CD8-positive, alpha-beta memory T cell (primary cell): ENCODE measurements at regions not wholly inside any gene's neighbourhood (a gene's known extent, or its start where the extent isn't known, plus 50 kb on each side); places are given as distances from the start of the nearest gene placed in this dataset.
"Not testable (repeated sequence)": the region's sequence is repeated elsewhere in the genome, so short reads cannot be mapped to it uniquely, and the experiment has no call there.

Experiments
- CTCF ChIA-PET: fragments of 350-600 bp; sonication (Branson Sonifier 250); formaldehyde crosslinking; loops from one replicate; lab custom pipeline; 2021; ENCODE audit warnings: antibody characterized with exemption; lab: Charles Lee
- POLR2A ChIA-PET: fragments of 350-600 bp; sonication (Branson Sonifier 250); formaldehyde crosslinking; loops from one replicate; lab custom pipeline; 2021; ENCODE audit warnings: antibody characterized with exemption; lab: Charles Lee
- DNase-seq, 5 donors: peaks; one replicate each; pipeline versions ENCODE4 v3.0.0 to v3.0.0-alpha.2; 2020 to 2022; ENCODE audit warnings: mixed read lengths in 1 of 5
- H3K27ac ChIP-seq: one replicate; pipeline ENCODE4 v1.7.0; 2013; ENCODE audit warnings: low read depth, mild to moderate bottlenecking, low read length, moderate library complexity
- H3K27me3 ChIP-seq: 2 replicates; pipeline ENCODE4 v1.7.0; 2013; ENCODE audit warnings: low read length, mild to moderate bottlenecking; ENCODE audit not compliant: insufficient read depth, poor library complexity, severe bottlenecking
- H3K36me3 ChIP-seq: 2 replicates; pipeline ENCODE4 v1.7.0; 2013; ENCODE audit warnings: mild to moderate bottlenecking, low read length, moderate library complexity; ENCODE audit not compliant: insufficient read depth
- H3K4me1 ChIP-seq: 2 replicates; pipeline ENCODE4 v1.7.0; 2013; ENCODE audit warnings: mild to moderate bottlenecking, low read length, moderate library complexity; ENCODE audit not compliant: insufficient read depth
- H3K4me3 ChIP-seq: 2 replicates; pipeline ENCODE4 v1.7.0; 2013; ENCODE audit warnings: mild to moderate bottlenecking, low read length
- H3K9me3 ChIP-seq: 2 replicates; pipeline ENCODE4 v1.7.0; 2013; ENCODE audit warnings: mild to moderate bottlenecking, low read length
- H3K27ac Mint-ChIP-seq, 8 donors: one replicate each; pipeline ENCODE4 v1.8.0; 2020 to 2021; ENCODE audit warnings: mixed read lengths in 8 of 8, mild to moderate bottlenecking in 6 of 8, inconsistent platforms in 3 of 8, moderate library complexity in 3 of 8
- H3K27me3 Mint-ChIP-seq, 2 donors: one replicate each; pipeline ENCODE4 v1.8.0; 2020 to 2021; ENCODE audit warnings: mixed read lengths in 2 of 2, mild to moderate bottlenecking in 1 of 2, moderate library complexity in 1 of 2
- H3K36me3 Mint-ChIP-seq, 3 donors: one replicate each; pipeline ENCODE4 v1.8.0; 2020 to 2021; ENCODE audit warnings: mixed read lengths in 3 of 3, inconsistent platforms in 1 of 3, mild to moderate bottlenecking in 1 of 3
- H3K4me1 Mint-ChIP-seq, 3 donors: one replicate each; pipeline ENCODE4 v1.8.0; 2020 to 2021; ENCODE audit warnings: mixed read lengths in 3 of 3, inconsistent platforms in 1 of 3, mild to moderate bottlenecking in 1 of 3
- H3K4me3 Mint-ChIP-seq, 7 donors: one replicate each; pipeline ENCODE4 v1.8.0; 2020 to 2021; ENCODE audit warnings: mixed read lengths in 7 of 7, mild to moderate bottlenecking in 6 of 7, moderate library complexity in 4 of 7, inconsistent platforms in 2 of 7
- H3K9me3 Mint-ChIP-seq, 5 donors: one replicate each; pipeline ENCODE4 v1.8.0; 2020 to 2022; ENCODE audit warnings: mixed read lengths in 5 of 5, mild to moderate bottlenecking in 3 of 5, moderate library complexity in 2 of 5, inconsistent platforms in 1 of 5

DNA sequence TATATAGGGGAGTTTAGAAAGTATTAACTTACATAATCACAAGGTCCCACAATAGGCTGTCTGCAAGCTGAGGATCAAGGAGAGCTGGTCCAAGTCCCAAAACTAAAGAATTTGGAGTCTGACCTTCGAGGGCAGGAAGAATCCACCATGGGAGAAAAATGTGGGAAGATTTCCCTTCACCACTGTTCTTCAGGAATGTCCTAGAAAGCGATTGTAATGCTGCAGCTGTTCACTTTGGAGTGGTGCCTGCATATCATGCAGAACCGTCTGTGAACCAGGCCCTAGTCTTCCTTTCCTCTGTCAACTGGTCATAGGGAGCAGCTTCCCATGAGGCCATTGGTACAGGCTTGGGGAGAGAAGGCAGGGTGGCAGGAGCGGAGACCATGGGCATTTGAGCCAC lies 497.9 kb upstream of the ARPP21 start:
- Mint-ChIP-seq H3K36me3 (no peaks in the 10 kb centered on the region), H3K4me3 (no peak overlapping the region), H3K9me3 (peaks cover 0 to 21% (median 3%) of the 10 kb centered on the region in 5 donors), H3K27me3 (peaks cover 0 to 2% of the 10 kb centered on the region in 2 donors), H3K4me1 (no peaks in the 10 kb centered on the region), H3K27ac (no peak overlapping the region)
- ChIA-PET CTCF (no interaction called here), POLR2A (no interaction called here)
- peaks cover 5% of the 10 kb centered on the region for H3K9me3 ChIP-seq
- DNase-seq, result no peak
- no peak overlapping the region for H3K27ac ChIP-seq
- no peak overlapping the region for H3K4me3 ChIP-seq
- H3K4me1 ChIP-seq, result no peaks in the 10 kb centered on the region
- no peaks in the 10 kb centered on the region for H3K36me3 ChIP-seq
- no peaks in the 10 kb centered on the region for H3K27me3 ChIP-seq

DNA sequence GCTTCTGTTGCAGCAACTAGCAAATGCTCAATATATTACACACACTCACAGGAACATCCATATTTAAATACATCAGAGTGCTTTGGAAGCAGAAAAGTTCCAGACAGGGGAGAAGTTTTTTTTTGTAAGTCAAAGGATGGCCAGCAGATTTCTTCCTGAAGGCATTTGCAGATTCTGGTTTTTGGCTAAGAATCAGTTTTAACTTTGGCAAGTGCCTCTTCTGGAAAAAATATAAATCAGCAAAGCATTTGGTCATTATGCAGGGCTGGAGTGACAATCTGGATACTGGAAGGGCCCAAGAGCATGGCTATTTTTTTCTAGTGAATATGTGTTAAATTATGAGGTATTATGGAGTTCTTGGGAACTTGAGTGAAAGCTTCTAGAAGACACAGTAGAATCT lies 495.3 kb upstream of the ARPP21 start:
- POLR2A ChIA-PET, result no interaction called here
- CTCF ChIA-PET, result no interaction called here
- no peak overlapping the region for H3K27ac Mint-ChIP-seq
- Histone ChIP-seq H3K4me3 (no peak overlapping the region), H3K27ac (no peak overlapping the region), H3K4me1 (no peaks in the 10 kb centered on the region), H3K36me3 (no peaks in the 10 kb centered on the region), H3K27me3 (no peaks in the 10 kb centered on the region), H3K9me3 (peaks cover 5% of the 10 kb centered on the region)
- H3K4me3 Mint-ChIP-seq, result no peak overlapping the region
- H3K36me3 Mint-ChIP-seq, result no peaks in the 10 kb centered on the region
- H3K27me3 Mint-ChIP-seq, result peaks cover 0 to 2% of the 10 kb centered on the region in 2 donors
- peaks cover 2 to 21% (median 8%) of the 10 kb centered on the region in 5 donors for H3K9me3 Mint-ChIP-seq
- no peak for DNase-seq
- H3K4me1 Mint-ChIP-seq, result no peaks in the 10 kb centered on the region

DNA sequence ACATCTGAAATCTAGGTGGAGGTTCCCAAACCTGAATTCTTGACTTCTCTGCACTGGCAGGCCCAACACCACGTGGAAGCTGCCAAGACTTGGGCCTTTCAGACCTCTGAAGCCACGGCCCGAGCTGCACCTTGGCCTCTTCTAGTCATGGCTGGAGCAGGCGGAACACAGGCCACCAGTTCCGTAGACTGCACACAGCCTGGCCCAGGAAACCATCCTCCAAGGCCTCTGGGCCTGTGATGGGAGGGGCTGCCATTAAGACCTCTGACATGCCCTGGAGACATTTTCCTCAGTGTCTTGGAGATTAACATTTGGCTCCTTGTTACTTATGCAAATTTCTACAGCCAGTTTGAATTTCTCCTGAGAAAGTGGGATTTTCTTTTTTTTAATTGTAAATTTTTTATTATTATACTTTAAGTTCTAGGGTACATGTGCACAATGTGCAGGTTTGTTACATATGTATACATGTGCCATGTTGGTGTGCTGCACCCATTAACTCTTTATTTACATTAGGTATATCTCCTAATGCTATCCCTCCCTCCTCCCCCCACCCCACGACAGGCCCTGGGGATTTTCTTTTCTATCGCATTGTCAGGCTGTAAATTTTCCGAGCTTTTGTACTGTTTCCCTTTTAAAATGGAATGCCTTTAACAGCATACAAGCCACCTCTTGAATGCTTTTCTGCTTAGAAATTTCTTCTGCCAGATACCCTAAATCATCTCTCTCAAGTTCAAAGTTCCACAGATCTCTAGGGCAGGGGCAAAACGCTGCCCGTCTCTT lies 492.9 kb upstream of the ARPP21 start:
- H3K27me3 Mint-ChIP-seq, H3K36me3 ChIP-seq, H3K4me3 Mint-ChIP-seq, H3K36me3 Mint-ChIP-seq, H3K4me1 ChIP-seq, H3K27ac Mint-ChIP-seq, H3K27me3 ChIP-seq, POLR2A ChIA-PET, H3K4me3 ChIP-seq, CTCF ChIA-PET, H3K4me1 Mint-ChIP-seq, DNase-seq, H3K9me3 ChIP-seq, H3K27ac ChIP-seq: not testable (repeated sequence)
- peaks cover 0 to 16% (median 8%) of the 10 kb centered on the region in 5 donors for H3K9me3 Mint-ChIP-seq

DNA sequence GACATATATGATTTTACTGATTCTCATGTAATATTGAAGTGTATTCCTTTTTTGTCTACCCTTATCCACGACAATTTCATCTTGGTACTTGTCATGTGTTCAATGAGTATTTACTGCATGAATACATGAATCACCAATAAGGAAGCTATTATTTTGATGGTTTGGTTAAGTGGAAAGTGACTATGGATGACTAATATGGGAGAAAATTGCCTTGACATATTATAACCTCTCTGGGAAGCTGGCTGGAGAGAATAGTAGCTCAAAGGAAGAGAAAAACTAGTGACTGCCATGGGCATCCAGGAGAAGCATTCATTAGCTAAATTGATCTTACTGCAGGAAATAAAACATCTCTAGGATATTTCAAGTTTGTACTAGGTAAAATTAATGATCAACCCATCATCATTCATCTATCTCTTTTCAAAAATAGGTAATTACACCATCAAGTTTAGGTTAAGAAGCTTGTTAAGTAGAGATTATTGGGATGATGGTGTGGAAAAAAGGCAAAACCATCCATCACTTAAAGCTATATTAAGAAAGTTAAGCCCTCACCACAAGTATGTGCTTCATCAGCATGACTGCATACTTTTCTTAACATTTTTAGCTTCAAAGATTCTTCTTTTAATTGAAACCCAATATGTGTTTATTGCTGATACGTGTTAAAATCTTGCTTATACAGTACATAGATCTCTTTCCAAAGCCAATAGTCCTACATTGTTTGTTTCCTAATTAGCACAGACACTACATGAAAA lies 455.2 kb upstream of the ARPP21 start:
- Mint-ChIP-seq H3K27me3 (no peaks in the 10 kb centered on the region), H3K4me1 (no peaks in the 10 kb centered on the region), H3K9me3 (peaks cover 13 to 46% (median 16%) of the 10 kb centered on the region in 5 donors), H3K4me3 (no peak overlapping the region), H3K36me3 (peaks cover 0 to 5% (median 0%) of the 10 kb centered on the region in 3 donors), H3K27ac (no peak overlapping the region)
- DNase-seq, result no peak
- Histone ChIP-seq H3K36me3 (no peaks in the 10 kb centered on the region), H3K4me3 (no peak overlapping the region), H3K27me3 (no peaks in the 10 kb centered on the region), H3K9me3 (no peaks in the 10 kb centered on the region), H3K4me1 (no peaks in the 10 kb centered on the region), H3K27ac (no peak overlapping the region)
- ChIA-PET POLR2A (no interaction called here), CTCF (no interaction called here)

DNA sequence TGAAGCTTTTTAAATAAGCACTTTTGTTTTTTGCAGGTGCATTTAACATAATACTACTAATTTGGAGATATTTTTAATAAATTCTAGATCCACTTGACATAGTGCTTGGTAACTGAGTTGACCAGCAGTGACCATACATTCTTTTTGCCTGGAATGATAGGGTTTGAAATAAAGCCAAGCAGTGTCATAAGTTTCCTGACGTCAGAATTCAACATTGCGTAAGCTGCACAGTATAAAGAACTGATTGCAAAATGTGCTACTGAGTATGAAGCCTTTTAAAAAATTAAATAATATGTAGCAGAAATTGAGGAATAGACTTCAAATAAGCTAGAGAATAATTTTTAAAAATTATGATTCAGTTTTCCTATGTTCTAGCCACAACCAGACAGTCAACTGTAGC lies 454.6 kb upstream of the ARPP21 start:
- Mint-ChIP-seq H3K4me1 (no peaks in the 10 kb centered on the region), H3K9me3 (peaks cover 12 to 39% (median 14%) of the 10 kb centered on the region in 5 donors), H3K27me3 (no peaks in the 10 kb centered on the region), H3K27ac (no peak overlapping the region), H3K36me3 (peaks cover 0 to 5% (median 0%) of the 10 kb centered on the region in 3 donors), H3K4me3 (no peak overlapping the region)
- Histone ChIP-seq H3K36me3 (no peaks in the 10 kb centered on the region), H3K4me3 (no peak overlapping the region), H3K27ac (no peak overlapping the region), H3K9me3 (no peaks in the 10 kb centered on the region), H3K27me3 (no peaks in the 10 kb centered on the region), H3K4me1 (no peaks in the 10 kb centered on the region)
- POLR2A ChIA-PET, result no interaction called here
- CTCF ChIA-PET, result no interaction called here
- no peak for DNase-seq

DNA sequence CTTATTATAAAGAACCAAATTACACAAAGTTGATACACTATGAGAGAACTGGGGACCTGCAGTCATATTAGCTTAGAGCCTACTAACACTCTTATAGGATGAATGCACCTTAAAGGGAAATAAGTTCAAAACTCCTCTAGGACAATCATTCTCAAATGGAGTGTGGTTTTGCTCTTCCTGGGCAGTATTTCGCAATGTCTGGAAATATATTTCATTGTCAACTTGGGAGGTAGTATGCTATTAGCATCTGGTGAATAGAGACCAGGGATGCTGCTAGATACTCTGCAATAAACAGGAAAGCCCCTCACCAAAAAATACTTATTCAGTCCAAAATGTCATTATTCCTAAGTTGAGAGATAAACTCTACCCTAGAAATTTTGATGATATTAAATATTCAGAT lies 451.4 kb upstream of the ARPP21 start:
- no peaks in the 10 kb centered on the region for H3K27me3 ChIP-seq
- no peaks in the 10 kb centered on the region for H3K4me1 ChIP-seq
- ChIA-PET POLR2A (no interaction called here), CTCF (no interaction called here)
- Mint-ChIP-seq H3K27ac (no peak overlapping the region), H3K9me3 (peaks cover 2 to 25% (median 10%) of the 10 kb centered on the region in 5 donors), H3K4me1 (no peaks in the 10 kb centered on the region), H3K36me3 (no peaks in the 10 kb centered on the region), H3K4me3 (no peak overlapping the region), H3K27me3 (no peaks in the 10 kb centered on the region)
- no peak for DNase-seq
- H3K36me3 ChIP-seq, result no peaks in the 10 kb centered on the region
- H3K27ac ChIP-seq, result no peak overlapping the region
- no peaks in the 10 kb centered on the region for H3K9me3 ChIP-seq
- no peak overlapping the region for H3K4me3 ChIP-seq

DNA sequence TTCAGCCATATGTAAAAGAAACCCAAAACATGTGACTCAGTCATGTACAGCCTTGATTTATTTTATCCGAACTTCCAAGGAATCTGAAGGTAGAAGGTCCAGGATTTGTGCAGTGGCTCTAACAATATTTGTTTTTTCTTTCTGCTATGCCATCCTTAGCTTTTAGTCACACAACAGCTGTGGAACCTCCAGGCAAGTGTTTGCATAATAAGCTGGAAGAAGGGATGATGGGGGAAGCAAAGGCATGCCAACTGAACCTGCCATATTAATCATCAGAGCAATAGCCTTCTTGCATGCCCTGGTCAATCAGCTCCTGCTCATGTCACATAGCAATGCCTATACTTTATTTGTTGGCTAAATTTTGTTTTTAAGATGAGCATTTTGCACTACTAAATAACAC lies 444.7 kb upstream of the ARPP21 start:
- H3K27ac Mint-ChIP-seq, result no peak overlapping the region

DNA sequence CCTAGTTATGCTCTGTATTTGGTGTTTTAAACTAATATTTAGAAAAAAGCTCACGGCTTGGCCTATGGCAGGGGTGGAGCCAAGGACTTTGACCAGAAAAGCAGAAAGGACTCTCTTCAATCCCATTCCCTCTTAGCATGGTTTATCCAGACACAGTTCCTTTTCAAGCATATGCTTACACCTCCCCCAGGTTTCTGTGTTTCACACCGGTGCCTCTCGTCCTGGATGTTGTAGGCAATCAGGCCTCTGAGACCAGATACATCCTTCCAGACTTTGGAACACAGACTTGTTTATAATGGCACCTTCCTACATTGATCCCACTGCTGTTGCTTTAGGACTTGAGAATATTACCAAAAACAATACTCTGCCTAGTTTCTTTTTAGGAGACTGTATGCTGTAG lies 440.5 kb upstream of the ARPP21 start:
- DNase-seq, result no peak
- Histone ChIP-seq H3K4me3 (no peak overlapping the region), H3K27ac (no peak overlapping the region), H3K27me3 (no peaks in the 10 kb centered on the region), H3K36me3 (no peaks in the 10 kb centered on the region), H3K4me1 (no peaks in the 10 kb centered on the region), H3K9me3 (no peaks in the 10 kb centered on the region)
- POLR2A ChIA-PET, result no interaction called here
- Mint-ChIP-seq H3K9me3 (peaks cover 3 to 20% (median 3%) of the 10 kb centered on the region in 5 donors), H3K27me3 (no peaks in the 10 kb centered on the region), H3K4me1 (no peaks in the 10 kb centered on the region), H3K36me3 (no peaks in the 10 kb centered on the region), H3K4me3 (no peak overlapping the region), H3K27ac (no peak overlapping the region)
- CTCF ChIA-PET, result no interaction called here

More for the DNA sequence above, 444.7 kb upstream of the ARPP21 start:
- H3K27me3 ChIP-seq, result no peaks in the 10 kb centered on the region
- H3K4me1 ChIP-seq, result no peaks in the 10 kb centered on the region
- CTCF ChIA-PET, result no interaction called here
- no peaks in the 10 kb centered on the region for H3K4me1 Mint-ChIP-seq
- peaks cover 0 to 9% (median 3%) of the 10 kb centered on the region in 5 donors for H3K9me3 Mint-ChIP-seq
- no peak overlapping the region for H3K4me3 ChIP-seq
- no peaks in the 10 kb centered on the region for H3K9me3 ChIP-seq
- no peak overlapping the region for H3K27ac ChIP-seq
- H3K27me3 Mint-ChIP-seq, result no peaks in the 10 kb centered on the region
- H3K36me3 Mint-ChIP-seq, result no peaks in the 10 kb centered on the region
- no peak for DNase-seq
- H3K4me3 Mint-ChIP-seq, result no peak overlapping the region
- POLR2A ChIA-PET, result no interaction called here
- H3K36me3 ChIP-seq, result no peaks in the 10 kb centered on the region
